ENCODE measurements at regions not wholly inside any gene's neighbourhood (a gene's known extent, or its start where the extent isn't known, plus 50 kb on each side); places are given as distances from the start of the nearest gene placed in this dataset.

DNA sequence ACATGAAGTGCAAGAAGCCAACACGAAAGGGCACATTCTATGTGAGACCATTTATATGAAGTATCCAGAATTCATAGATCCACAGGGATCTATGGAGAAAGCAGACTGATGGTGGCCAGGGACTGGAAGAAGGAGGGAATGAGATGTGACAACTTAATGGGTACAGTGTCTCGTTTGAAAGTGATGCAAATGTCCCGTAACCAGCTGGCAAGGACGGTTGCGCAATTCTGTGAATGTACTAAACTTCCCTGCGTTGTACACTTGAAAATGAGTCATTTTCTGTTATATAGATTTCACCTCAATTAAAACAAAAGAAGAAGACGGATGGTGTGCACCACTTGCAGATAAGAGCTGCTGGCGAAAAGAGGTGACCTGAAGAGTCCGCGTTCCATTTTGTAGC is 861.1 kb downstream of the TYW1 start:
- TF ChIP-seq, protein P1, sequence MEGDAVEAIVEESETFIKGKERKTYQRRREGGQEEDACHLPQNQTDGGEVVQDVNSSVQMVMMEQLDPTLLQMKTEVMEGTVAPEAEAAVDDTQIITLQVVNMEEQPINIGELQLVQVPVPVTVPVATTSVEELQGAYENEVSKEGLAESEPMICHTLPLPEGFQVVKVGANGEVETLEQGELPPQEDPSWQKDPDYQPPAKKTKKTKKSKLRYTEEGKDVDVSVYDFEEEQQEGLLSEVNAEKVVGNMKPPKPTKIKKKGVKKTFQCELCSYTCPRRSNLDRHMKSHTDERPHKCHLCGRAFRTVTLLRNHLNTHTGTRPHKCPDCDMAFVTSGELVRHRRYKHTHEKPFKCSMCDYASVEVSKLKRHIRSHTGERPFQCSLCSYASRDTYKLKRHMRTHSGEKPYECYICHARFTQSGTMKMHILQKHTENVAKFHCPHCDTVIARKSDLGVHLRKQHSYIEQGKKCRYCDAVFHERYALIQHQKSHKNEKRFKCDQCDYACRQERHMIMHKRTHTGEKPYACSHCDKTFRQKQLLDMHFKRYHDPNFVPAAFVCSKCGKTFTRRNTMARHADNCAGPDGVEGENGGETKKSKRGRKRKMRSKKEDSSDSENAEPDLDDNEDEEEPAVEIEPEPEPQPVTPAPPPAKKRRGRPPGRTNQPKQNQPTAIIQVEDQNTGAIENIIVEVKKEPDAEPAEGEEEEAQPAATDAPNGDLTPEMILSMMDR (IDR thresholded peaks at IDR 0.05; ENCODE audit: low read depth, low read length): no peak
- no peak for TF ChIP-seq EZH2phosphoT487 (IDR thresholded peaks at IDR 0.05; ENCODE audit: low read depth)

Data from OCI-LY3 (cell line).